Stomach (tissue), 4 donors: ENCODE measurements at regions not wholly inside any gene's neighbourhood (a gene's known extent, or its start where the extent isn't known, plus 50 kb on each side); places are given as distances from the start of the nearest gene placed in this dataset.

ENCODE experiments used
- CTCF ChIP-seq, 7 experiments: fragments of 450-650 bp in 4 of 7; fragments of 200-600 bp in 3 of 7; sonication (generic) in 3 of 7; IDR thresholded peaks; one replicate each; pipeline ENCODE4 v1.5.1; 2016 to 2019; ENCODE audit warnings: antibody characterized with exemption in 7 of 7, control low read depth in 2 of 7, mild to moderate bottlenecking in 1 of 7
- EP300 ChIP-seq: sonication (generic); formaldehyde crosslinking; IDR thresholded peaks from one replicate; pipeline ENCODE4 v1.6.1; 2017; ENCODE audit warnings: antibody characterized with exemption
- POLR2A ChIP-seq, 4 donors: fragments of 450-650 bp; IDR thresholded peaks; one replicate each; pipeline ENCODE4 v1.6.1; 2016; ENCODE audit warnings: antibody characterized with exemption in 4 of 4, control low read depth in 2 of 4, mild to moderate bottlenecking in 1 of 4, moderate library complexity in 1 of 4

GRCh38 chr18:65057439-65058083 is 693.3 kb upstream of the CDH7 start:
- TF ChIP-seq CTCF (IDR thresholded peaks at IDR 0.05) (no peak), POLR2A (IDR thresholded peaks at IDR 0.05) (no peak), EP300 (no peak)
